ENCODE measurements at regions not wholly inside any gene's neighbourhood (a gene's known extent, or its start where the extent isn't known, plus 50 kb on each side); places are given as distances from the start of the nearest gene placed in this dataset.
"Not testable (repeated sequence)": the region's sequence is repeated elsewhere in the genome, so short reads cannot be mapped to it uniquely, and the experiment has no call there.

DNA sequence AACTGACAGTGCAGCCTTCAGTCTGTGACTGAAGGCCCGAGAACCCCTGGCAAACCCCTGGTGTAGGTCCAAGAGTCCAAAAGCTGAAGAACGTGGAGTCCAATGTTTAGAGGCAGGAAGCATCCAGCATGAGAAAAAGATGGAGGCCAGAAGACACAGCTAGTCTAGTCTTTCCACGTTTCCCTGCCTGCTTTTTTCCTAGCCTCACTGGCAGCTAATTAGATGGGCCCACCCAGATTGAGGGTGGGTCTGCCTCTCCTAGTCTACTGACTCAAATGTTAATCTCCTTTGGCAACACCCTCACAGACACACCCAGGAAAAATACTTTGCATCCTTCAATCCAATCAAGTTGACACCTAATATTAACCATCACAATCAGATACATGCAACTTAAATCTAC lies 87.8 kb downstream of the TENT5D start:
- WGBS, 2 experiments: 87 to 90% methylated on average over 3 of the region's 3 CpGs
- H3K36me3 ChIP-seq (ENCODE audit: control insufficient read depth, insufficient read depth, low read length); H3K4me1 ChIP-seq (ENCODE audit: control insufficient read depth, insufficient read depth, low read length); H3K9me3 ChIP-seq (ENCODE audit: control insufficient read depth, low read length); H3K27ac ChIP-seq (ENCODE audit: insufficient read depth, low read depth, low read length, poor library complexity, severe bottlenecking); H3K4me3 ChIP-seq (ENCODE audit: insufficient read depth, low read depth, low read length); H3K27me3 ChIP-seq (ENCODE audit: control insufficient read depth, insufficient read depth, low read length, poor library complexity, severe bottlenecking): not testable (repeated sequence)

DNA sequence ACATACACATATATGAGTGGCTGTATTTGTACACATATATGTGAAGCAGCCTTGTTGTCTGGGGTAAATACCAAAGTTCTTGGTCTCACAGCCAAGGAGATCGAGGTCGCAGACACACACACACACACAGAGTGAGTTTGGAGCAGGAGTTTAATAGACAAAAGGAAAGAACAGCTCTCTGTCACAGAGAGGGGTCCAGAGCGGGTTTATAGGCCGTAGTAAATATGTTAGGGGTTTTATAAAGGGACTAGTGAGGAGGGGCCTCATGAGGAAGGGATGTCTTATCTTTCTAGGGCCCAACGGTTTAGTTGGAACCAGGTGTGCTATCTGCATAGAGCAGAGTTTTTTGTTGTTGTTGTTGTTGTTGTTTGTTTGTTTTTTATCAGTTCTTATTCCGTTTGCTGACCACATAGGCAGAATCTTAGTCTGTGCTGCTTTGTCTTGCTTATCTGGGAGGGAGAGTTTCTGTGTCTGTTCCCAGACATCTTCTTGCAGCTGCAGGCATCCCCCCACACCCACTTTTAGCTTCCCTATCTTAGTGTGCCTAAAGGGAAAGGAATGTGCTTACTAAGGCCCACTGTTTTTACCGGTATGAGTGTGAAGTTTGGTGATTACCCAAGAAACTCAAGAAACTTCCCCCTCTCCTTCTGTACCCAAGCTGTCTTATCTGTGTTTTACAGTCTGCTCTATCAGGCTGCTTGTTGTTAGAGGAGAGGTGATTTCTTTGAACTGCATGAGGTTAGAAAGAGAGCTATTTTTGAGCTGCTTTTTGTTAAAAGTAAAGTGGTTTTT lies 91.9 kb downstream of the TENT5D start:
- Histone ChIP-seq H3K27me3 (ENCODE audit: control insufficient read depth, insufficient read depth, low read length, poor library complexity, severe bottlenecking) (no peaks in the 10 kb centered on the region), H3K36me3 (ENCODE audit: control insufficient read depth, insufficient read depth, low read length) (no peaks in the 10 kb centered on the region), H3K4me3 (ENCODE audit: insufficient read depth, low read depth, low read length) (no peak overlapping the region), H3K4me1 (ENCODE audit: control insufficient read depth, insufficient read depth, low read length) (peaks cover 4% of the 10 kb centered on the region), H3K9me3 (ENCODE audit: control insufficient read depth, low read length) (no peaks in the 10 kb centered on the region), H3K27ac (ENCODE audit: insufficient read depth, low read depth, low read length, poor library complexity, severe bottlenecking) (no peak overlapping the region)
- 41 to 50% methylated on average over 3 to 6 of the region's 7 CpGs for WGBS, 2 experiments

DNA sequence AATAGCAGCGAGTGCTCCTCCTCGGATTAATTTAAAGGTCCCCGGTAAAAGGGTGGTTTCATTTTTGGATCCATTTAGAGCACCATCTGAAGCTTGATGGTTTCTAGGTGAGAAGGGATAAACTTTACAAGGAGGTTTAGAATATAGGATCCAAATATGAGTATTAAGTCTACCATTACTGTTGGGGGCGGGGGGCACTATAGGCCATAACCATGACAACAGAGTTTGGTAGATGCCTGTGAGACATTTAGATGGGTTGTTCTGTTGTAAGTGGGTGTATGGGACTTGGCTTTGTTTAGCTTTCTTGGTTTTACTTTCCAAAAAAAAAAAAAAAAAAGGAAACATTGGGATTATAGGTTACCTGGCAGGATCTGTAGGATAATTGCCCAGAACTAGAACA lies 92.7 kb downstream of the TENT5D start:
- Histone ChIP-seq H3K4me1 (ENCODE audit: control insufficient read depth, insufficient read depth, low read length) (peaks cover 4% of the 10 kb centered on the region), H3K27me3 (ENCODE audit: control insufficient read depth, insufficient read depth, low read length, poor library complexity, severe bottlenecking) (no peaks in the 10 kb centered on the region), H3K4me3 (ENCODE audit: insufficient read depth, low read depth, low read length) (no peak overlapping the region), H3K9me3 (ENCODE audit: control insufficient read depth, low read length) (no peaks in the 10 kb centered on the region), H3K27ac (ENCODE audit: insufficient read depth, low read depth, low read length, poor library complexity, severe bottlenecking) (no peak overlapping the region), H3K36me3 (ENCODE audit: control insufficient read depth, insufficient read depth, low read length) (no peaks in the 10 kb centered on the region)
- 72 to 75% methylated on average over 4 of the region's 4 CpGs for WGBS, 2 experiments

DNA sequence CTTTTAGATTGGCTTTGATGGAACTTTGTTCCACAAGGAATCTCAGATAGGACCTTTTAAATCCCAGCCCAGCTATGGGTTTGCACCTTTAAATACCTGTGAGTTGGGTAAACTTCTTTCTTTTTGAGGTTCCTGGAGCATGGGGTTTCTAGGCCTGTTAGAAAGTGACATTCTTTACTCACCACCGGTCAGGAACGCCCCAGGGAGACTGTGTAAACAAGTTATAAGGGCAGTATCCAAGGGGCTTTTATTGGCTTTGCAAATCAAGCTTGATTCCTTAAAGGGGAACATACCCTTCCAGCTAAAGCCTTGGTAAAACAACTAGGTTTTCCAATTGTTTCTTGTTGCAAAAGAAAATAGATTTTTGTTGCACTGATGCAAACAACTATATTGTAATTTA lies 93.4 kb downstream of the TENT5D start:
- 0% methylated on average over 2 of the region's 2 CpGs; no CpG with 5 or more reads in 1 of the 2 experiments for WGBS, 2 experiments
- Histone ChIP-seq H3K9me3 (ENCODE audit: control insufficient read depth, low read length) (no peaks in the 10 kb centered on the region), H3K27ac (ENCODE audit: insufficient read depth, low read depth, low read length, poor library complexity, severe bottlenecking) (no peak overlapping the region), H3K4me3 (ENCODE audit: insufficient read depth, low read depth, low read length) (no peak overlapping the region), H3K36me3 (ENCODE audit: control insufficient read depth, insufficient read depth, low read length) (no peaks in the 10 kb centered on the region), H3K27me3 (ENCODE audit: control insufficient read depth, insufficient read depth, low read length, poor library complexity, severe bottlenecking) (no peaks in the 10 kb centered on the region), H3K4me1 (ENCODE audit: control insufficient read depth, insufficient read depth, low read length) (peaks cover 4% of the 10 kb centered on the region)

DNA sequence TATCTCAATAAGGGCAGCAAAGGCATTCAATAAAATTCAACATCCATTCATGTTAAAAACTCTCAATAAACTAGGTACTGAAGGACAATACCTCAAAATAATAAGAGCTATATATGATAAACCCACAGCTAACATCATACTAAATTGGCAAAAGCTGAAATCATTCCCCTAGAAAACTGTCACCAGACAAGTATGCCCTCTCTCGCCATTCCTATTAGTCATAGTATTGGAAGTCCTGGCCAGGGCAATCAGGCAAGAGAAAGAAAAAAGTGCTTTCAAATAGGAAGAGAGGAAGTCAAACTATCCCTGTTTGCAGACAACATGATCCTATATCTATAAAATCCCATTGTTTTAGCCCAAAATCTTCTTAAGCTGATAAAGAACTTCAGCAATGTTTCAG lies 116.8 kb downstream of the TENT5D start:
- no peaks in the 10 kb centered on the region for H3K9me3 ChIP-seq (ENCODE audit: control insufficient read depth, low read length)
- no peaks in the 10 kb centered on the region for H3K36me3 ChIP-seq (ENCODE audit: control insufficient read depth, insufficient read depth, low read length)
- no peaks in the 10 kb centered on the region for H3K4me1 ChIP-seq (ENCODE audit: control insufficient read depth, insufficient read depth, low read length)
- no peaks in the 10 kb centered on the region for H3K27me3 ChIP-seq (ENCODE audit: control insufficient read depth, insufficient read depth, low read length, poor library complexity, severe bottlenecking)
- H3K27ac ChIP-seq (ENCODE audit: insufficient read depth, low read depth, low read length, poor library complexity, severe bottlenecking): no peak overlapping the region
- no CpG with 5 or more reads among the region's 1 CpG for WGBS, 2 experiments
- no peak overlapping the region for H3K4me3 ChIP-seq (ENCODE audit: insufficient read depth, low read depth, low read length)

DNA sequence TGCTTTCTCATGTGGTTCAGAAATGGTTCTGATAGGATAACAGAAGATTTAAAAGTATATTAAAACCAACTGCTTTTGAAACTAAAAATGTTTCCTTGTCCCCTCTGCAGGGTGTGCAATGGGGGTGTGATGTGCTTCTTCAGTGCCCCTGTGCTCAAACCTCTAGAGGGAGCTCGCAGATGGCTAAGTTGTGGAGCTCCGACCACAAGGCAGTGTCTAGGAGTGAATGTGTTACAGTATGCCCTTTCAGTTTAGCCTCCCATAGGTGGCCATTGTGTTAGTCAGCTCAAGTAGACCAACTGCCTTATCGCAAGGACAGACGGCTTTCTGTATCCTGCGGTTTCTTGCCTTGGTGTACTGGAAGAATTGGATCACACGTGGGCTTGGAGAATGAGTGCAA lies 130.5 kb downstream of the TENT5D start:
- 67 to 70% methylated on average over 6 of the region's 6 CpGs for WGBS, 2 experiments
- H3K9me3 ChIP-seq (ENCODE audit: control insufficient read depth, low read length): no peaks in the 10 kb centered on the region
- no peaks in the 10 kb centered on the region for H3K36me3 ChIP-seq (ENCODE audit: control insufficient read depth, insufficient read depth, low read length)
- no peaks in the 10 kb centered on the region for H3K4me1 ChIP-seq (ENCODE audit: control insufficient read depth, insufficient read depth, low read length)
- H3K4me3 ChIP-seq (ENCODE audit: insufficient read depth, low read depth, low read length): no peak overlapping the region
- H3K27ac ChIP-seq (ENCODE audit: insufficient read depth, low read depth, low read length, poor library complexity, severe bottlenecking): no peak overlapping the region
- H3K27me3 ChIP-seq (ENCODE audit: control insufficient read depth, insufficient read depth, low read length, poor library complexity, severe bottlenecking): no peaks in the 10 kb centered on the region

DNA sequence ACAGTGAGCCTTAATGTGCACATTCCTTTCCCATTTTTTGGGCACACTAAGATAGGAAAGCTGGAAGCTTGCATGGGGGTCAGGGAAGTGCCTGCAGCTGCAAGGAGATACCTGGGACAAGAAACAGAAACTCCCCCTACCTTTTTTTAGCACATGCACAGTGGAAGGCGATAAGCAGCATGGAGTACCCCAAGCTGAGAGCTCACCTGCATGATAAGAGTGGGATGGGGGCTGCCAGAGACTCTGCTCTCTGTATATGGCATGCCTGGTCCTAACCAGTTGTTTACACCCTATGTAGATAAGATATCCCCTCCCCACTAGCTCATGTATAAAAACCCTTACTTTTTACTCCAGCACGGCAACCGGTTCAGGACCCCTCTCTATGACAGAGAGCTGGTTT lies 135.9 kb downstream of the TENT5D start:
- H3K36me3 ChIP-seq (ENCODE audit: control insufficient read depth, insufficient read depth, low read length): no peaks in the 10 kb centered on the region
- no peaks in the 10 kb centered on the region for H3K9me3 ChIP-seq (ENCODE audit: control insufficient read depth, low read length)
- WGBS, 2 experiments: 91 to 96% methylated on average over 3 of the region's 3 CpGs
- H3K27ac ChIP-seq (ENCODE audit: insufficient read depth, low read depth, low read length, poor library complexity, severe bottlenecking): no peak overlapping the region
- H3K27me3 ChIP-seq (ENCODE audit: control insufficient read depth, insufficient read depth, low read length, poor library complexity, severe bottlenecking): no peaks in the 10 kb centered on the region
- H3K4me1 ChIP-seq (ENCODE audit: control insufficient read depth, insufficient read depth, low read length): no peaks in the 10 kb centered on the region
- no peak overlapping the region for H3K4me3 ChIP-seq (ENCODE audit: insufficient read depth, low read depth, low read length)

DNA sequence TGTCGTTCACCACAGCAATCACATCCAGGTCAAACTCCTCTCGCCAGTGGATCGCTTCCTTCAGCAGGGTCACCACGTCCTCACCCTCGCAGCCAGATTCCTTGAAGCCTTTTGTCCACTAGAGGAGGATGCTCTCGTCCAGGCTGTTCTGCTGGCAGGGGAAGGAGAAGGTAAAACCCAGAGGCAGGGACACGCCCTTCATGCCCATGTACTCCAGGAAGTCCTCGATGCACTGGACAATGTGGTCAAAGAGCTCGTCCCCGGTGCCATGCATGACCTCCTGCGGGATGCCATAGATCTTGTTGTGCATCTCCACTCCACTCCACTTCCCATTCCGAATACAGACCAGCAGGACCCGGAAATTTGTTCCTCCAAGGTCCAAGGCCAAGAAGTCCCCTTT lies 152.4 kb downstream of the TENT5D start:
- Histone ChIP-seq H3K4me3 (ENCODE audit: insufficient read depth, low read depth, low read length) (no peak overlapping the region), H3K27ac (ENCODE audit: insufficient read depth, low read depth, low read length, poor library complexity, severe bottlenecking) (no peak overlapping the region), H3K9me3 (ENCODE audit: control insufficient read depth, low read length) (no peaks in the 10 kb centered on the region), H3K4me1 (ENCODE audit: control insufficient read depth, insufficient read depth, low read length) (peaks cover 4% of the 10 kb centered on the region), H3K27me3 (ENCODE audit: control insufficient read depth, insufficient read depth, low read length, poor library complexity, severe bottlenecking) (no peaks in the 10 kb centered on the region), H3K36me3 (ENCODE audit: control insufficient read depth, insufficient read depth, low read length) (no peaks in the 10 kb centered on the region)
- 93 to 97% methylated on average over 13 of the region's 13 CpGs for WGBS, 2 experiments

DNA sequence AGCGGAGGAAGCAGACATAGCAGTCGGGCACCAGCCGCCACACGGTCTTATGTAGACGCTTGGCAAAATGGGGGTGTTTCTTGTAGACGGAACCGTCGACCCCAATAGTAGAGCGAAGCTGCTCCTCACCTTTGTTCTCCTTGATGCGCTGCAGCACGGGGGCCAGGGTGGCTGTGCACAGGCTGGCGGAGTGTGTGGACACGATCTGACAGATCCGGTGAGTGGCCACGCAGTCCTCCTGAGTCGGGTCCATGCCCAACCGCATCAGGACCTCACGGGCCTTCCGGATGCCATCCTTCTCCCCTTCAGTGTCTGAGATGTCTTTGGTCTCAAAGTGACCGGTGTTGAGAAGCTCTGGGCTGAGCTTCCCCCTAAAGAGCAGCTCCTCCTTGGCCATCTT lies 153.0 kb downstream of the TENT5D start:
- H3K27me3 ChIP-seq (ENCODE audit: control insufficient read depth, insufficient read depth, low read length, poor library complexity, severe bottlenecking): no peaks in the 10 kb centered on the region

DNA sequence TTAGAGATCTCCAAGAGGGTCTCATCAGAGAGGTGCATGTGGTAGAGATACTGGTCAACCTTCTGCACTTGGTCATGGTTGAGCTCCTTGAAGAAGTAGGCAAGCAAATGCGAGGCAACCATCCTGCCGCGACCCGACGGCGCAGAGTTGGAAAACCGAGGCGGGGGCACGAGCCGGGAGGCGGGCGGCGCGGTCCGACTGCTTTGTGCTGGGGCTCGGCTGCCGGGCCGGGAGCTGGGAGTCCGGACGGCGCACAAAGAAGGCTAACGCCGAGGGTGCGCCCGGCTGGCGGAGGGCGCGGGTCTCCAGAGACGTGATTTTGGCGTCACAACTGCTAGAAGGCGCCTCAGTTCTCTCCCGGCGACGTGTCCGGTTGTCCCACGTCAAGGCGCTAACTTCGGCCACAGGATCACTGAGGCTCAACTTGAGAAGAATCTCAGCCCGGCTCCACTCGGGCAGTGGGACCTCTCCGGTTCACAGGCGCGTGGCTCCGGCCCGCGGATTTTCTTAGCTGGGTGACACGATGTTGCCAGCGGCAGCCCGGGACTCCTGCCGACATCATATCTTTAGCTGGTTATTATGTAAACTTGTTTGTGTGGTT lies 154.3 kb downstream of the TENT5D start:
- not testable (repeated sequence) for H3K27me3 ChIP-seq (ENCODE audit: control insufficient read depth, insufficient read depth, low read length, poor library complexity, severe bottlenecking); H3K9me3 ChIP-seq (ENCODE audit: control insufficient read depth, low read length); H3K4me1 ChIP-seq (ENCODE audit: control insufficient read depth, insufficient read depth, low read length); H3K36me3 ChIP-seq (ENCODE audit: control insufficient read depth, insufficient read depth, low read length); H3K4me3 ChIP-seq (ENCODE audit: insufficient read depth, low read depth, low read length); H3K27ac ChIP-seq (ENCODE audit: insufficient read depth, low read depth, low read length, poor library complexity, severe bottlenecking)
- 96 to 98% methylated on average over 50 of the region's 50 CpGs for WGBS, 2 experiments

More for the DNA sequence above, 153.0 kb downstream of the TENT5D start:
- H3K27ac ChIP-seq (ENCODE audit: insufficient read depth, low read depth, low read length, poor library complexity, severe bottlenecking): no peak overlapping the region
- H3K9me3 ChIP-seq (ENCODE audit: control insufficient read depth, low read length): no peaks in the 10 kb centered on the region
- H3K4me1 ChIP-seq (ENCODE audit: control insufficient read depth, insufficient read depth, low read length): peaks cover 4% of the 10 kb centered on the region
- no peak overlapping the region for H3K4me3 ChIP-seq (ENCODE audit: insufficient read depth, low read depth, low read length)
- WGBS, 2 experiments: 96 to 97% methylated on average over 20 of the region's 20 CpGs
- H3K36me3 ChIP-seq (ENCODE audit: control insufficient read depth, insufficient read depth, low read length): no peaks in the 10 kb centered on the region

All from ectodermal cell (in vitro differentiated cells).